ENCODE measurements at regions not wholly inside any gene's neighbourhood (a gene's known extent, or its start where the extent isn't known, plus 50 kb on each side); places are given as distances from the start of the nearest gene placed in this dataset.

DNA sequence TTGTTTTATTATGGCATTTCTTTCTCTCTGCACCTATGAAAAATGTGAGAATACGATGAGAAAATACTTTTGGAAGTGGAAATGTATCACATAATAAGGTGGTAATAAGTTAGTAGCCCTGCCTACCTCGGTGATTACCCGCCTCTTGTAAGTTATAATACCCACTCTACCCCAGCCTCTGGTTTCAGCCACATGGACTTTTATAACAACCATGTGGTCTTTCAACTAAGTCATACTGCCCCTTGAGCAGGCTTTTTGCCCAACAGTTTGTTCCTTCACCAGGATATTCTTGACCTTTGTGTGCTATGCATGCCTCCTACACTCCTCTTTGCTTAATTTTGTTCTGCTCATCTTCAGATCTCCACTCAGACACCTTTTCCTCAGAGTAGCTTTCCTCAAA, 470.6 kb upstream of the ZWINT start:
- ChIA-PET POLR2A (no interaction called here), CTCF (no interaction called here)
- intact Hi-C loops (cut with micrococcal nuclease), result no loop called here
- Mint-ChIP-seq H3K27me3 (no peaks in the 10 kb centered on the region), H3K27ac (no peak overlapping the region), H3K9me3 (peaks cover 2 to 24% (median 9%) of the 10 kb centered on the region in 11 donors), H3K36me3 (no peaks in the 10 kb centered on the region), H3K4me1 (no peaks in the 10 kb centered on the region), H3K4me3 (no peak overlapping the region)
- Histone ChIP-seq H3K27ac (ENCODE audit: low read depth, low read length) (no peak overlapping the region), H3K27me3 (ENCODE audit: control insufficient read depth in 2 of 2, insufficient read depth in 2 of 2, low read length in 2 of 2) (no peaks in the 10 kb centered on the region), H3K9me3 (ENCODE audit: control insufficient read depth in 2 of 3, low read length in 3 of 3) (no peaks in the 10 kb centered on the region), H3K4me3 (ENCODE audit: low read length) (no peak overlapping the region), H3K4me1 (ENCODE audit: control insufficient read depth in 2 of 2, insufficient read depth in 2 of 2, low read length in 2 of 2) (no peaks in the 10 kb centered on the region), H3K36me3 (ENCODE audit: control insufficient read depth in 2 of 3, insufficient read depth in 3 of 3, low read length in 3 of 3) (no peaks in the 10 kb centered on the region)
- DNase-seq (no peak), ATAC-seq (no peak)

DNA sequence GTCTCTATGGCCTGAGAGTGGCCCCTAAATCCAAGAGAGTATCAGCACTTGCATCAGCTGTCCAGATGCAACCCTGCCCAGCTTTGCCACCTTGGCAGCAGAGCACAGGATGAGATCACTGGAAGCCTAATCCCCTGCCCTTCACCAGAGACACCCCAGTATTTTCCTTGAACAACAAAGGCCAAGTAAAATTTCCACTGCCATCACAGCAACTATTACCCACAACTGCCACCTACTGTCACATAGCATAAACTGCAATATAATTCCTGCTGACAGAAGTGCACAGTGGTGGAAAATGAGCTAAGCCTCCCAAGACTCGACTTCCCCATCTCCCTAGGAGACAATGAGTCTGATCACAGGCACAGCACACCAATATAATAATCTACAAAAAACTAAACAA, 462.8 kb upstream of the ZWINT start:
- no peak overlapping the region for H3K27ac ChIP-seq (ENCODE audit: low read depth, low read length)
- DNase-seq (no peak), ATAC-seq (no peak)
- H3K4me3 Mint-ChIP-seq, result no peak overlapping the region
- no peaks in the 10 kb centered on the region for H3K4me1 ChIP-seq (ENCODE audit: control insufficient read depth in 2 of 2, insufficient read depth in 2 of 2, low read length in 2 of 2)
- no peaks in the 10 kb centered on the region for H3K36me3 ChIP-seq (ENCODE audit: control insufficient read depth in 2 of 3, insufficient read depth in 3 of 3, low read length in 3 of 3)
- intact Hi-C loops (cut with micrococcal nuclease), result no loop called here
- ChIA-PET POLR2A (no interaction called here), CTCF (no interaction called here)
- no peaks in the 10 kb centered on the region for H3K27me3 Mint-ChIP-seq
- no peak overlapping the region for H3K27ac Mint-ChIP-seq
- no peaks in the 10 kb centered on the region for H3K36me3 Mint-ChIP-seq
- H3K27me3 ChIP-seq (ENCODE audit: control insufficient read depth in 2 of 2, insufficient read depth in 2 of 2, low read length in 2 of 2), result no peaks in the 10 kb centered on the region
- peaks cover 7 to 62% (median 24%) of the 10 kb centered on the region in 11 donors for H3K9me3 Mint-ChIP-seq
- H3K4me1 Mint-ChIP-seq, result no peaks in the 10 kb centered on the region
- H3K4me3 ChIP-seq (ENCODE audit: low read length), result no peak overlapping the region
- H3K9me3 ChIP-seq (ENCODE audit: control insufficient read depth in 2 of 3, low read length in 3 of 3), result peaks cover 0 to 14% (median 0%) of the 10 kb centered on the region in 3 experiments

DNA sequence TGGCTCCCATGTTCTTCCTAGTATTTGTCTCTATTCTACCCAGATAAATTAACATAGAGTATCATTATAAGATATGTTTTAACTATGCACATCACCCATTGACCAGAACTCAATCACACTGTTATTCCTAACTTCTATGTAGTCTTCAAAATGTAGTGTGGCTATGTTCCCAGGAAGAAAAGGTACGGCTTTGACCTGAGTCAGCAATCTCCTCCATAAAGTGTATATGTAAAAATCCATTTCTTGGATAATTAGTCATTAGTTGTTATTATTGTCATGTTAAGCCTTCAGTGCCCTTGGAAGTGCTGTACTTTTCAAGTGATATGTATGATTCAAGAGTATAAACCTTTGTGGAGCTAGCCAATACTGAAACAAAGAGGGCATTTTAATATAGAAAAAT, 444.0 kb upstream of the ZWINT start:
- no peaks in the 10 kb centered on the region for H3K27me3 Mint-ChIP-seq
- ATAC-seq, result no peak
- no peak overlapping the region for H3K27ac ChIP-seq (ENCODE audit: low read depth, low read length)
- ChIA-PET CTCF (no interaction called here), POLR2A (no interaction called here)
- H3K4me1 ChIP-seq (ENCODE audit: control insufficient read depth in 2 of 2, insufficient read depth in 2 of 2, low read length in 2 of 2), result no peaks in the 10 kb centered on the region
- DNase-seq, result no peak
- intact Hi-C loops (cut with micrococcal nuclease), result no loop called here
- H3K9me3 Mint-ChIP-seq, result peaks cover 0 to 15% (median 4%) of the 10 kb centered on the region in 11 donors
- H3K4me3 ChIP-seq (ENCODE audit: low read length), result no peak overlapping the region
- no peaks in the 10 kb centered on the region for H3K4me1 Mint-ChIP-seq
- H3K4me3 Mint-ChIP-seq, result no peak overlapping the region
- no peak overlapping the region for H3K27ac Mint-ChIP-seq
- no peaks in the 10 kb centered on the region for H3K9me3 ChIP-seq (ENCODE audit: control insufficient read depth in 2 of 3, low read length in 3 of 3)
- H3K36me3 ChIP-seq (ENCODE audit: control insufficient read depth in 2 of 3, insufficient read depth in 3 of 3, low read length in 3 of 3), result no peaks in the 10 kb centered on the region
- no peaks in the 10 kb centered on the region for H3K36me3 Mint-ChIP-seq
- H3K27me3 ChIP-seq (ENCODE audit: control insufficient read depth in 2 of 2, insufficient read depth in 2 of 2, low read length in 2 of 2), result no peaks in the 10 kb centered on the region

DNA sequence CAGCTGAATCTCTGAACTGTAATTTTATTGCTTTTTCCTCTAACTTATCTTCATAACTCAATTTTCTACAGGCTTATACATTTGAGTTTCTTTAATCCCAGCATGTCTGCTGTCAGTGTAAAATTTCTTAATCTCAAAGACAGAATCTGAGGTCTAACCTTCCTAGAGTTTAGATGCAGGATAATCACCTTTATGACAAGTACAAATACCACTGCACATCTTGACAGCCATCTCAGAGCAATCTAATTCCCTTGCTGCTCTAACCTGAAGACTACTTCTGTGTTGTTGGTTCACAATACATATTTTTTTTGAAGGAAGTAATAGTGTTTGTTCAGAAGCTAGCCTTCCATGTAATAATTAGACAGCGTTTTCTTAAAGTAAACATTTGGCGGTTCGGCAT, 424.2 kb upstream of the ZWINT start:
- ATAC-seq, result no peak

DNA sequence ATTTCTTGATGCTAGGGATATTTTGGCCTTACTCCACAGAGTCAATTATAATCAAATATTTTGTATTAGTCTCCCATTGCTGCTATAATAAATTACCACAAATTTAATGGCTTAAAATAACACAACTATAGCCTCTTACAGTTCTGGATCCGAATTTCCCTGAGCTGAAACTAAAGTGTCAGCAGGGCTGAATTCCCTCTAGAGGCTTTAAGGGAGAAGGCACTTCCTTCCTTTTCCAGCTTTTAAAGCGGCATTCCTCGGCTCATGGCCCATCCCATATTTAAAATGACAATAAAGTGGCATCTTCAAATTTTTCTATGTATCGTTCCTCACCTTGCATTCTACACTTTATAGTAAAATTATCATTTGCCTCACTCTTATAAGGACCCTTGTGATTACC, 421.4 kb upstream of the ZWINT start:
- Histone ChIP-seq H3K36me3 (ENCODE audit: control insufficient read depth in 2 of 3, insufficient read depth in 3 of 3, low read length in 3 of 3) (no peaks in the 10 kb centered on the region), H3K9me3 (ENCODE audit: control insufficient read depth in 2 of 3, low read length in 3 of 3) (no peaks in the 10 kb centered on the region), H3K4me1 (ENCODE audit: control insufficient read depth in 2 of 2, insufficient read depth in 2 of 2, low read length in 2 of 2) (no peaks in the 10 kb centered on the region), H3K4me3 (ENCODE audit: low read length) (no peak overlapping the region), H3K27ac (ENCODE audit: low read depth, low read length) (no peak overlapping the region), H3K27me3 (ENCODE audit: control insufficient read depth in 2 of 2, insufficient read depth in 2 of 2, low read length in 2 of 2) (no peaks in the 10 kb centered on the region)
- ChIA-PET CTCF (no interaction called here), POLR2A (no interaction called here)
- H3K27ac Mint-ChIP-seq, result no peak overlapping the region
- H3K4me3 Mint-ChIP-seq, result no peak overlapping the region
- H3K4me1 Mint-ChIP-seq, result no peaks in the 10 kb centered on the region
- intact Hi-C loops (cut with micrococcal nuclease), result no loop called here
- DNase-seq (no peak), ATAC-seq (no peak)
- H3K36me3 Mint-ChIP-seq, result no peaks in the 10 kb centered on the region
- peaks cover 0 to 23% (median 4%) of the 10 kb centered on the region in 11 donors for H3K9me3 Mint-ChIP-seq
- H3K27me3 Mint-ChIP-seq, result no peaks in the 10 kb centered on the region

More for the DNA sequence above, 424.2 kb upstream of the ZWINT start:
- Histone ChIP-seq H3K4me1 (ENCODE audit: control insufficient read depth in 2 of 2, insufficient read depth in 2 of 2, low read length in 2 of 2) (no peaks in the 10 kb centered on the region), H3K27ac (ENCODE audit: low read depth, low read length) (no peak overlapping the region), H3K36me3 (ENCODE audit: control insufficient read depth in 2 of 3, insufficient read depth in 3 of 3, low read length in 3 of 3) (no peaks in the 10 kb centered on the region), H3K9me3 (ENCODE audit: control insufficient read depth in 2 of 3, low read length in 3 of 3) (no peaks in the 10 kb centered on the region), H3K27me3 (ENCODE audit: control insufficient read depth in 2 of 2, insufficient read depth in 2 of 2, low read length in 2 of 2) (no peaks in the 10 kb centered on the region), H3K4me3 (ENCODE audit: low read length) (no peak overlapping the region)
- H3K4me1 Mint-ChIP-seq, result no peaks in the 10 kb centered on the region
- ChIA-PET POLR2A (no interaction called here), CTCF (no interaction called here)
- no peaks in the 10 kb centered on the region for H3K36me3 Mint-ChIP-seq
- no peaks in the 10 kb centered on the region for H3K27me3 Mint-ChIP-seq
- H3K27ac Mint-ChIP-seq, result no peak overlapping the region
- intact Hi-C loops (cut with micrococcal nuclease), result no loop called here
- no peak overlapping the region for H3K4me3 Mint-ChIP-seq
- peaks cover 0 to 28% (median 3%) of the 10 kb centered on the region in 11 donors for H3K9me3 Mint-ChIP-seq
- no peak for DNase-seq

DNA sequence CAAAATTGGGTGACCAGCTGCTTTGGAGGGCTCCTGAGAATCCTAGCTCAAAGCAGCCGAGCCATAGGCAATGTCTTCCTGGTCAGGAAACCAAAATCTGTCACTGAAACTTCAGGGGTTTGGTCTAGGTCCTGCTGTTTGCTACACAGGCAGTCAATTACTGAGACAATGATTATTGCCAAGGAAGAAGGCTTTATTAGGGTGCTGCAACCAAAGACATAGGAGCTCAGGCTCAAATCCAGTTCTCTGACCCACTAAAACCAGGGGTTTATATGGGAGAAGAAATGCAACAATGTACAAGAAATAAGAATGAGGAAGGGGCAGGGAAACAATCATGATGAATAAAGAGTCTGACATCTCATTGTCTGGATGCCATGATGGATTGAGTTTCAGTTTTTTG, 410.3 kb upstream of the ZWINT start:
- no peaks in the 10 kb centered on the region for H3K36me3 ChIP-seq (ENCODE audit: control insufficient read depth in 2 of 3, insufficient read depth in 3 of 3, low read length in 3 of 3)
- peaks cover 0 to 7% (median 5%) of the 10 kb centered on the region in 3 experiments for H3K9me3 ChIP-seq (ENCODE audit: control insufficient read depth in 2 of 3, low read length in 3 of 3)
- no peak overlapping the region for H3K4me3 ChIP-seq (ENCODE audit: low read length)
- intact Hi-C loops (cut with micrococcal nuclease), result no loop called here
- H3K27me3 ChIP-seq (ENCODE audit: control insufficient read depth in 2 of 2, insufficient read depth in 2 of 2, low read length in 2 of 2), result no peaks in the 10 kb centered on the region
- Mint-ChIP-seq H3K4me3 (no peak overlapping the region), H3K36me3 (peaks cover 0 to 5% (median 0%) of the 10 kb centered on the region in 5 donors), H3K9me3 (peaks cover 2 to 22% (median 8%) of the 10 kb centered on the region in 11 donors), H3K27me3 (no peaks in the 10 kb centered on the region), H3K4me1 (no peaks in the 10 kb centered on the region), H3K27ac (no peak overlapping the region)
- no peak for ATAC-seq
- ChIA-PET POLR2A (no interaction called here), CTCF (no interaction called here)
- no peak for DNase-seq
- H3K27ac ChIP-seq (ENCODE audit: low read depth, low read length), result no peak overlapping the region
- no peaks in the 10 kb centered on the region for H3K4me1 ChIP-seq (ENCODE audit: control insufficient read depth in 2 of 2, insufficient read depth in 2 of 2, low read length in 2 of 2)

DNA sequence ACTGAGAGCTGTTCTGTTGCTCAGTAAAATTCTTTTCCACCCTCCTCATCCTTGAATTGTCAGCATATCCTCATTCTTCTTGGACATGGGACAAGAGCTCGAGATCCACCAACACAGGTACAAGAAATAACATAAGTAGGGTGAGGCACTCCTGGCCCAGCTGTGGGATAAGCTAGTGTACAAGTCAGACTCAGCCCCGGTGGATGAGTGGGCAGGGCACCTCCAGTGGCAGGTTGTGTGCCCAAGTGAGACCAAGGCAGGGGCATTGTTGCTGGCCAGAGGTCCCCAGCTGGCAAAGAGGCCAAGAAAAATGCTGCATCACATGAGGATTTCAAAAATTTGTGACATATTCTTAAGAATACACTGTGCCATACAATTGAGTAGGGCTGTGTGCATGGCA, 402.0 kb upstream of the ZWINT start:
- no peak overlapping the region for H3K4me3 Mint-ChIP-seq
- intact Hi-C loops (cut with micrococcal nuclease), result no loop called here
- no peaks in the 10 kb centered on the region for H3K36me3 Mint-ChIP-seq
- ATAC-seq (no peak), DNase-seq (no peak)
- no peaks in the 10 kb centered on the region for H3K4me1 ChIP-seq (ENCODE audit: control insufficient read depth in 2 of 2, insufficient read depth in 2 of 2, low read length in 2 of 2)
- ChIA-PET CTCF (no interaction called here), POLR2A (no interaction called here)
- no peaks in the 10 kb centered on the region for H3K36me3 ChIP-seq (ENCODE audit: control insufficient read depth in 2 of 3, insufficient read depth in 3 of 3, low read length in 3 of 3)
- no peak overlapping the region for H3K27ac Mint-ChIP-seq
- H3K27me3 ChIP-seq (ENCODE audit: control insufficient read depth in 2 of 2, insufficient read depth in 2 of 2, low read length in 2 of 2), result no peaks in the 10 kb centered on the region
- peaks cover 0 to 5% (median 0%) of the 10 kb centered on the region in 3 experiments for H3K9me3 ChIP-seq (ENCODE audit: control insufficient read depth in 2 of 3, low read length in 3 of 3)
- H3K27ac ChIP-seq (ENCODE audit: low read depth, low read length), result no peak overlapping the region
- no peaks in the 10 kb centered on the region for H3K27me3 Mint-ChIP-seq
- H3K9me3 Mint-ChIP-seq, result peaks cover 0 to 12% (median 6%) of the 10 kb centered on the region in 11 donors
- H3K4me1 Mint-ChIP-seq, result no peaks in the 10 kb centered on the region
- no peak overlapping the region for H3K4me3 ChIP-seq (ENCODE audit: low read length)
